GM04503 (cell line): ENCODE measurements at regions not wholly inside any gene's neighbourhood (a gene's known extent, or its start where the extent isn't known, plus 50 kb on each side); places are given as distances from the start of the nearest gene placed in this dataset.
"Not testable (repeated sequence)": the region's sequence is repeated elsewhere in the genome, so short reads cannot be mapped to it uniquely, and the experiment has no call there.

Source experiments
- DNase-seq: peaks from one replicate; pipeline ENCODE4 v3.0.0-alpha.2; 2012; ENCODE audit warnings: low read depth

DNA sequence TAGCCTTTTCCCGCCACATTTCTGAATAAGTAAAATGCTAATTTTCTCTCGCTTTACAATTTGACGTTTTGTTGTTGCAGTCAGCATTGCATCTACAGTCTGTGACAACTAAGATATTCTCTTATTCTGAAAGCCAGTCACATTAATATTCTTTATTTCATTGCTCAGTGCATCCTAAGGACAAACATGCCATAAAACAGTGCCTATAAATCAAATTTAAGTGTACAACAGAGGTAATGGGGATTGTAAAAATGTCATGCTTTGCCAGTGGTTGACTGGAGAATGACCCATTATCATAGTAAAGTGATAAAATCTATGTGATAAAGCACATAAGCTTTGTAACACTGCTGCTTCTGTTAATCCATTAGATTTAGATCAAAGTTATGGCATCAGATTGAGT lies 1850.0 kb upstream of the ACO1 start:
- no peak for DNase-seq

DNA sequence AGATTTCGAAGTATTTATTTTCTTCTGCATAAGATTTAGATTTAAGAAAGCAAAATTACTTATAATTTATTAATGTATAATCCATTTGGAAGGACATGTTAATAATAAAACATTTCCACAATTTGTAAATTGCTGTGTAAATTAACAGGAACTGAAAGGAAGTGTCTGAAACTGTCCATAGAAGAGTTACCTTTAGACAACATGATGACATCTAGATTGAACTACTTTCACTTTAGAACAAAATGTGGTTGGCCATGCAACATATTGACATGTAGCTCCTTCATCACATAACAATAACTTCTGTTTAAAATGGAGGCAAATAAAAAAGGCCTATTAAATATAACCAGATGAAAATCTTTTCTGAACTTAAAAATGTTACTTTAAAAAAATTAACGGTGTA lies 1849.5 kb upstream of the ACO1 start:
- DNase-seq: no peak

- DNase-seq: no peak
Measured at GRCh38 chr9:30536494-30536893, 1847.9 kb upstream of the ACO1 start.

- not testable (repeated sequence) for DNase-seq
Measured at GRCh38 chr9:30539696-30540095, 1844.7 kb upstream of the ACO1 start.

DNA sequence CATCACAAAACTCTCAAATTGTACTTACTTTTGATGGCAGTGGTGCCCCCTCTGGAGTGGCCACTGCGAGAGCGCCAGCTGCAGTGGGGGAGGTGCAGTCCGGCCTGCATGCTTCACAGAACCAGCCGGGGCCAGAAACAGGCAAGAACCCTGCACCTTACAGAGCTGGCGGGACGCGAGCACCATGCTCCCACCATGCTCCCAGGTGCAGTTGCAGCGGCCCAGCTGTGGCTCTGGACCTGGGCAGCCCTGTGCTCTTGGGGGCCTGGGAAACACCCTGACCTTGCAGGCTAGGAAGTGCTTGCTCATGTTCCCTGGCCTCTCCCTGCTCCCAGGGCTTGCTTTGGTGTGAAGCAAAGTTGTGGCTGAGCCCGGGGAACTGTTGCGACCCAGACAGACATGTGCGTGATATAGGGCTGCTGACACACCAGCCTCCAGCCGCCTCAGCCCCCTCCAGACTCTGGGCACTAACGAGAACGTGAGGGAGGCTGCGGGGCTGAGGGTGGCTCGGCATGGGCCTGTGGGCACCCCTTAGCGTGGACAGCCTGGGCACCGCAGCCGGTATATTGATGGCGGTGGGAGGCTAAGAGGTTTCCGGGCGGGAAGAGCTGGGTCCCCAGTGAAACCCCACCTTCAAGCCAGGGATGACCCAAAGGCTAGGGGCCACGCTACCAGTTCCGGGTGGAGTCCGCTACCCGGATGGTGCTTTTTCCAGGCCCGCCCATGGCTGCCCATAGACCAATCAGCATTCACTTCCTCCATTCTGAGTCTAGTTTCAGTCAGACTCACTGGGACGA lies 1809.9 kb upstream of the ACO1 start:
- DNase-seq: no peak

DNA sequence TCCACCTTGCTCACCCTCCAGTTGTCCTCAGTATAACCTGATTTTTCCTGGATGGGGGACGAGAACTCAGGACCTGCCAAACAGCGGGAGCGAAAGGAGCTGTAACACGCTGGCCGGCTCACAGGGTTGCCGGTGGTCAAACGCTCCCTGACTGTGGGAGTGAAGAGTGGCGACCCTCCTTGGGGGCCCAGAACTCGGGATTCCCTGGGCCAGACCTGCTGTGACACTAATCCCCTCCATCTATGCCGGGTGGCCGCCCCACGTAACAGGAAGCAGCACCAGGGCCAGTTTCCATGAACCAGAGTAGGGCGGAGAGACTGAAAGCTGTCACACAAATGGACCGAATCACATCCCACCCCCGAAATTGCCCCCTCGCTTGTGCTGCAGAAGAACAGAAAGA lies 1809.2 kb upstream of the ACO1 start:
- no peak for DNase-seq

GRCh38 chr9:30575691-30576090 lies 1808.8 kb upstream of the ACO1 start:
- no peak for DNase-seq

- DNase-seq: no peak
Measured at GRCh38 chr9:30579810-30580209, 1804.6 kb upstream of the ACO1 start.

- DNase-seq: no peak
Measured at GRCh38 chr9:30582240-30582639, 1802.2 kb upstream of the ACO1 start.

GRCh38 chr9:30584559-30584958 lies 1799.9 kb upstream of the ACO1 start:
- DNase-seq: no peak

DNA sequence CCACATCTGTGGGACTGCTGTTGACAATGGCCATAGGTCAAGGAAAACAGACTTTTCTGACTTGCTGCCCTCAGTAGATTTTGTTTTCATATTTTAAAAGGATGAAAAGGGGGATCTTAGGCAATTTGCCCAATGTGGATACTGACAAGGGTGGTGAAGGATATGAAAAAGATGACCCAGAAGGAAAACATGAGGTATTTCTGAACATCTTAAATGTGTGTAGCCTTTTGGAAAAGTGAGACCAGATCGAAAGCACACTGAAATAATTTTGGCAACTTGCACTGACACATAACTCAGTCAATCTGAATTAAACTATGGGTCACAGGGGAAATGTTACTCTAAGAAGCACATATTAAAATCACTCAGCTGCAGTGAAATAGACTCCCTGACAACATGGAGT lies 1793.0 kb upstream of the ACO1 start:
- no peak for DNase-seq

DNA sequence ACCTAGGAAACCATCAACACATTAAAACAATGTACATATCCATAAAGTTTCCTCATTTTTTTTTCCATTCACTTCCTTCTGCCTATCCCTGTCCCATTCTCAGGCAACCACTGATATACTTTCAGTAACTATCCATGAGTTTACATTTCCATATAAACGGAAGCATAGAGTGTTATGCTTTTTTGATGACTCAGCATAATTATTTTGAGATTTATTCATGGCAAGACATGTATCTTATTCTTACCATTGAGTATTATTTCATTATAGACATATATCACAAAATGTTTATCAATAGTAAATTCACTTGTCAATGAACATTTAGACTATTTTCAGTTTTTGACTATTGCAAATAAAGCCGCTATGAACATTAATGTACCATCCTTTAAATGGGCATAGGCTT lies 1786.8 kb upstream of the ACO1 start:
- no peak for DNase-seq

GRCh38 chr9:30605936-30606335 lies 1778.5 kb upstream of the ACO1 start:
- no peak for DNase-seq

DNA sequence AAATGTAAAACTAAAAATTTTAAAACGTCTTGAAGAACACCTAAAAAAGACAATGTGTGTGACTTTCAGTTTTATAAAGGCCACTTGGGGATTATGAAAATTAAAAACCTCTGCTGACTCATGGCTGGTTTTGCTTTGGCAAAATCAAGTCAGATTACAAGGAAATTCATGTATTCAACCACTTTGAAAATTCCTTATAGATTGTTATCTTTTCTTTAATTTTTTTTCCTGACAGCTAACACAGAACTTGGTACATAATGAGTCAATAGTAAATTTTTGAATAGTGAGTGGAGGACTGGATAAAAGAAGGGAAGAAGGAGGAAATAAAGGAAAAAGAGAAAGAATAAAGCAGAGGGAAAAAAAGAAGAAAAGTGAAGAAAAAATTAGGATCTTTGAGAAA lies 1774.7 kb upstream of the ACO1 start:
- DNase-seq: no peak

- DNase-seq: not testable (repeated sequence)
Measured at GRCh38 chr9:30616782-30617181, 1767.7 kb upstream of the ACO1 start.

DNA sequence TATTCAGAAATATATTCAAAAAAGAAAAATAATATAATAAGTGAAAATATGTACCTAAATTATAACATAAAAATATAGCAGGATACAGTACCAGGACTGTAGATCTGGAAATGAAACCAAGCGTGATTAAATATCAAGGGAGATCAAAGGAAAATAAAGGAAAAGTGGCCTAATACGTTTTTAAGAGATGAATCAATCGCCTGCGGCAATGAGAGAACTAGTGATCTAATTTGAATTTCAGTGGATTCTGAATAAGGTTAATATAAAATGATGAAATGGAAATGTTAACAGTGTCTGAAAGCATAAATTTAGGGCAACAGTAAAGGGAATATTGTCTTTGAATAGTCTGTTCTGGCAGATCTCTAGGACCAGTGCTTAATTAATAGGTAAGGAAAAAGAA lies 1761.9 kb upstream of the ACO1 start:
- DNase-seq: no peak

- no peak for DNase-seq
Measured at GRCh38 chr9:30628915-30629567, 1755.4 kb upstream of the ACO1 start.

DNA sequence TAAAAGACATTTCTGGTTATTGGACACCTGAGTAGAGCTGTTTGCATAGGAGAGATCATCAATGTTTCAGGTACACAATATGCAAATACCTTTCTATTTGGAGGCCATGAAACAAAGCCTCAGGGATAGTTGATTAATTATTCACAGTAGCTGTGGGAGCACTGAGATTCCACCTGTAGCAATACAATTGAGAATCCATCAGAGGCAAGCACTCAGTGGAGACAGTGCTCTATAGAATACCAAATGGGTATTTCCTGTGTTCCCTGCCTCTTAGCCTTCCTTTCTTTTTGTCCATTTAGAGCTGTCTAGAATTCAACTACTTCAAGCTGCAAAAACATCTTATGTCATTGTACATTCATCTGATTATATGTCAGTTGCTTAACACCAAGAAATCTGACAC lies 1754.0 kb upstream of the ACO1 start:
- no peak for DNase-seq

GRCh38 chr9:30646639-30647038 lies 1737.8 kb upstream of the ACO1 start:
- DNase-seq: not testable (repeated sequence)

GRCh38 chr9:30661925-30662324 lies 1722.5 kb upstream of the ACO1 start:
- DNase-seq: no peak

- no peak for DNase-seq
Measured at GRCh38 chr9:30670805-30671562, 1713.5 kb upstream of the ACO1 start.

GRCh38 chr9:30673132-30673531 lies 1711.3 kb upstream of the ACO1 start:
- no peak for DNase-seq

GRCh38 chr9:30676651-30677050 lies 1707.8 kb upstream of the ACO1 start:
- DNase-seq: no peak
